ENCODE measurements at regions not wholly inside any gene's neighbourhood (a gene's known extent, or its start where the extent isn't known, plus 50 kb on each side); places are given as distances from the start of the nearest gene placed in this dataset.
"Not testable (repeated sequence)": the region's sequence is repeated elsewhere in the genome, so short reads cannot be mapped to it uniquely, and the experiment has no call there.

DNA sequence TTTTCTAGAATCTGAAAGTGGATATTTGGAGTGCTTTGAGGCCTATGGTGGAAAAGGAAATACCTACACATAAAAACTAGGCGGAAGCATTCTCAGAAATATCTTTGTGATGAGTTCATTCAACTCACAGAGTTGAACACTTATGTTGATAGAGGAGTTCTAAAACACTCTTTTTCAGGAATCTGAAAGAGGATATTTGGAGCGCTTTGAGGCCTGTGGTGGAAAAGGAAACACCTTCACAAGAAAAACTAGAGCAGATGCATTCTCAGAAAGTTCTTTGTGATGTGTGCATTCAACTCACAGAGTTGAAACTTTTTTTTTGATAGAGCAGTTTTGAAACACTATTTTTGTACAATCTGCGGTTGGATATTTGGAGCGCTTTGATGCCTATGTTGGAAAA, 1250.0 kb upstream of the DEFB115 start:
- H2AK5ac ChIP-seq (ENCODE audit: low read length); H3K18ac ChIP-seq (ENCODE audit: low read length); H3K27ac ChIP-seq (ENCODE audit: low read depth, low read length); H3K9ac ChIP-seq (ENCODE audit: low read length); H3K36me3 ChIP-seq (ENCODE audit: control insufficient read depth in 1 of 2, insufficient read depth in 2 of 2, low read length in 2 of 2); H3K79me1 ChIP-seq (ENCODE audit: low read length); H3K79me2 ChIP-seq (ENCODE audit: control insufficient read depth, insufficient read depth, low read length, poor library complexity); H3K4me3 ChIP-seq (ENCODE audit: low read depth, low read length); H2AFZ ChIP-seq (ENCODE audit: insufficient read depth, low read length, poor library complexity); H4K8ac ChIP-seq (ENCODE audit: low read depth, low read length); H3K4me1 ChIP-seq (ENCODE audit: control insufficient read depth in 1 of 2, insufficient read depth in 2 of 2, low read length in 2 of 2); H3K4ac ChIP-seq (ENCODE audit: low read depth, low read length); H4K91ac ChIP-seq (ENCODE audit: low read depth, low read length); H4K12ac ChIP-seq (ENCODE audit: low read depth, low read length); H3K23ac ChIP-seq (ENCODE audit: low read length); H3K14ac ChIP-seq (ENCODE audit: low read length); H3K27me3 ChIP-seq (ENCODE audit: insufficient read depth, low read length); H3K9me3 ChIP-seq (ENCODE audit: insufficient read depth, low read depth, low read length); H2BK5ac ChIP-seq (ENCODE audit: low read depth, low read length, poor library complexity); H3K4me2 ChIP-seq (ENCODE audit: low read length); H2BK12ac ChIP-seq (ENCODE audit: low read length); H2BK120ac ChIP-seq (ENCODE audit: insufficient read depth, low read length, poor library complexity): not testable (repeated sequence)
- DNase-seq, result peak in 1 of 2 donors; percentile 10
- no CpG with 5 or more reads among the region's 4 CpGs for WGBS (ENCODE audit: extremely low coverage, insufficient coverage, insufficient read length)
